DOHH2 (cell line): ENCODE measurements at regions not wholly inside any gene's neighbourhood (a gene's known extent, or its start where the extent isn't known, plus 50 kb on each side); places are given as distances from the start of the nearest gene placed in this dataset.

ENCODE experiments used
- H3F3A ChIP-seq: fragments of 200-600 bp; sonication (generic), shearing (Covaris generic); 2 replicates; pipeline ENCODE4 v1.6.0; 2016; ENCODE audit warnings: antibody characterized with exemption, mild to moderate bottlenecking; ENCODE audit not compliant: control insufficient read depth, insufficient read depth
- H3K27ac ChIP-seq: fragments of 200-600 bp; sonication (generic); 2 replicates; pipeline ENCODE4 v1.5.1; 2014; ENCODE audit warnings: low read depth, mild to moderate bottlenecking, low read length, moderate library complexity
- H3K27me3 ChIP-seq: fragments of 200-600 bp; sonication (generic); 2 replicates; pipeline ENCODE4 v1.6.1; 2014; ENCODE audit warnings: mild to moderate bottlenecking, low read length, mixed read lengths; ENCODE audit not compliant: control insufficient read depth
- H3K36me3 ChIP-seq: fragments of 200-600 bp; sonication (generic); 2 replicates; pipeline ENCODE4 v1.6.1; 2014; ENCODE audit warnings: mild to moderate bottlenecking, low read length, moderate library complexity, mixed read lengths; ENCODE audit not compliant: control insufficient read depth
- H3K4me1 ChIP-seq: fragments of 200-600 bp; sonication (generic); 2 replicates; pipeline ENCODE4 v1.6.1; 2014; ENCODE audit warnings: mild to moderate bottlenecking, low read length, mixed read lengths; ENCODE audit not compliant: control insufficient read depth
- H3K4me2 ChIP-seq: fragments of 200-600 bp; sonication (generic); 2 replicates; pipeline ENCODE4 v1.6.0; 2014; ENCODE audit warnings: mild to moderate bottlenecking, low read length, moderate library complexity
- H3K4me3 ChIP-seq: fragments of 200-600 bp; sonication (generic); 2 replicates; pipeline ENCODE4 v1.5.1; 2014; ENCODE audit warnings: mild to moderate bottlenecking, low read length, mixed read lengths
- H3K79me2 ChIP-seq: fragments of 200-600 bp; sonication (generic); 2 replicates; pipeline ENCODE4 v1.6.1; 2014; ENCODE audit warnings: mild to moderate bottlenecking, low read length, mixed read lengths; ENCODE audit not compliant: control insufficient read depth
- H3K9me2 ChIP-seq: fragments of 200-600 bp; sonication (generic); replicated peaks from 2 replicates; pipeline ENCODE4 v1.6.1; 2014; ENCODE audit warnings: mild to moderate bottlenecking, low read length, mixed read lengths; ENCODE audit not compliant: control insufficient read depth
- H3K9me3 ChIP-seq: fragments of 200-600 bp; sonication (generic); 2 replicates; pipeline ENCODE4 v1.6.1; 2014; ENCODE audit warnings: antibody characterized with exemption, low read length, mixed read lengths; ENCODE audit not compliant: control insufficient read depth, insufficient read depth
- H4K20me1 ChIP-seq: fragments of 200-600 bp; sonication (generic); 2 replicates; pipeline ENCODE4 v1.6.0; 2014; ENCODE audit warnings: low read depth, mild to moderate bottlenecking, antibody characterized with exemption, low read length, moderate library complexity; ENCODE audit not compliant: control insufficient read depth, insufficient read depth
- CTCF ChIP-seq: fragments of 200-600 bp; sonication (generic); IDR thresholded peaks from one replicate; pipeline ENCODE4 v1.5.1; 2014; ENCODE audit warnings: antibody characterized with exemption, mild to moderate bottlenecking, low read depth, low read length; ENCODE audit not compliant: poor library complexity, severe bottlenecking
- EZH2phosphoT487 ChIP-seq: fragments of 200-600 bp; sonication (generic); IDR thresholded peaks from 2 replicates; pipeline ENCODE4 v1.6.1; 2017; ENCODE audit warnings: borderline replicate concordance, mild to moderate bottlenecking, antibody characterized with exemption, low read length, moderate library complexity, mixed read lengths

DNA sequence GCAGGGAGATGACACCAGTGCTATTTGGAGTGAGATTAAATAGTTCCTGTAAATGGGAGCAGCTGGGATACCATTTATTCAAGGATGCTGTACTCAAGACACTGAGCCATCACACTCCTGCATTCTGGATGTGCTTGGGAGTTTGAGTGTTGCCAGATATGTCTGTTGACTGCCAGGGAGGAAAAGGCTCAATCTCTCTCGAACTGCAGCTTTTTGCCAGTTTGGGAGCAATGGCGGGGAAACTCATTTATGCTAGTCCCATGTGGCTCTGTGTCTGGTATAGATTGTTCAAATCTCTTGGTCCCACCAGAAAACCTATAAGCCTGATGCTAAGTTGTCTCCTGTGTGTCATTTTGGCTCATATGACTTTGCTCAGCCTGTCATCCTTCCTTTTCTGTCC lies 363.6 kb downstream of the WDR72 start:
- no peaks in the 10 kb centered on the region for H3K9me3 ChIP-seq
- no peak overlapping the region for H3K4me3 ChIP-seq
- no peaks in the 10 kb centered on the region for H3F3A ChIP-seq
- TF ChIP-seq CTCF (no peak), EZH2phosphoT487 (no peak)
- H3K36me3 ChIP-seq, result no peaks in the 10 kb centered on the region
- no peaks in the 10 kb centered on the region; the same call in 1 of the 2 replicates for H3K9me2 ChIP-seq
- no peak overlapping the region for H3K4me2 ChIP-seq
- H3K27ac ChIP-seq, result no peak overlapping the region
- H3K27me3 ChIP-seq, result no peaks in the 10 kb centered on the region
- H3K4me1 ChIP-seq, result no peaks in the 10 kb centered on the region
- no peaks in the 10 kb centered on the region for H3K79me2 ChIP-seq
- no peaks in the 10 kb centered on the region for H4K20me1 ChIP-seq

GRCh38 chr15:53390549-53390948 lies 368.9 kb downstream of the WDR72 start:
- Histone ChIP-seq H3K4me1 (no peaks in the 10 kb centered on the region), H3K79me2 (no peaks in the 10 kb centered on the region), H3K27ac (no peak overlapping the region), H3K9me3 (no peaks in the 10 kb centered on the region), H3K27me3 (no peaks in the 10 kb centered on the region), H3K36me3 (no peaks in the 10 kb centered on the region), H3F3A (no peaks in the 10 kb centered on the region), H3K9me2 (no peaks in the 10 kb centered on the region), H3K4me2 (no peak overlapping the region), H4K20me1 (no peaks in the 10 kb centered on the region), H3K4me3 (no peak overlapping the region)
- TF ChIP-seq EZH2phosphoT487, result no peak
- no peak for TF ChIP-seq CTCF

DNA sequence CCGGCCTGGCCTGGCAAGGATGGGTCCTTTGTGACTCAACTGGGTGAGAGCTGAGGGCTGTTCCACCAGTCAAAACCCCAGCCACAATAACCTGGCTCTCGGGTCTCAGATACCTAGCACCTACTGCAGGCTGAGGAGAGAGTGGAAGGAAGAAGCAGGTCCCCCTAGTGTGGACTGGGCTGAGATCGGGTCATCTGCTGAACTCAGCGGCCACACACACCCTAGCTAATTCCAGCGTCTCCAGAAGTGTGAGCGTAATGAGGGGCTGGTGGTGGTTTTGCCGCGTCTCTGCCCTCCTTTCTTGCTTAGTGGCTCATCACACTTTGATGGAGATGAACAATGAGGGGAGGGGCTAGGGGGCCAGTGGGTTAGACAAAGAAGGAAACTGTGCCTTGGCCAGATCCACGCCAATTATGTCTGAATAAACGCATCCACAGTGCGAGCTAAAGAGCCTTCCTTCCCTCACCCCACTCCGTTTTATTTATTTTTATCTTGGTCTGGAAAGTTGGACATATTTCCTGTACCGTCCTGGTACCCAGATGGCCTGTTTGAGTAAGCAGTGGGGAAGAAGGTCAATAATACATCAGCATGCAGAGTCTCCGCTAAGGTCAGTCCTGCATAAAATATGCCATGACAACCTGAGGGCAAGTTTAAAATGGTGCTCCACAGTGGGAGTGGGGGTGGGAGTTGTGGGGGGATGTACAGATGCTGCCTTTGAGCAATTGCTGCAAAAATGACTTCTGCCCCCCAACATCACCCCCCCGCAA lies 370.0 kb downstream of the WDR72 start:
- H3F3A ChIP-seq, result no peaks in the 10 kb centered on the region
- H4K20me1 ChIP-seq, result no peaks in the 10 kb centered on the region
- no peaks in the 10 kb centered on the region for H3K36me3 ChIP-seq
- TF ChIP-seq EZH2phosphoT487 (no peak), CTCF (no peak)
- H3K27ac ChIP-seq, result no peak overlapping the region
- H3K4me3 ChIP-seq, result no peak overlapping the region
- H3K9me3 ChIP-seq, result no peaks in the 10 kb centered on the region
- H3K79me2 ChIP-seq, result no peaks in the 10 kb centered on the region
- H3K4me2 ChIP-seq, result no peak overlapping the region
- no peaks in the 10 kb centered on the region for H3K9me2 ChIP-seq
- no peaks in the 10 kb centered on the region for H3K27me3 ChIP-seq
- H3K4me1 ChIP-seq, result no peaks in the 10 kb centered on the region
